ENCODE measurements at regions not wholly inside any gene's neighbourhood (a gene's known extent, or its start where the extent isn't known, plus 50 kb on each side); places are given as distances from the start of the nearest gene placed in this dataset.

GRCh38 chr2:180359522-180360282, 352.6 kb upstream of the CWC22 start:
- no peaks in the 10 kb centered on the region for H3K27me3 Mint-ChIP-seq

GRCh38 chr2:180358458-180358857, 351.4 kb upstream of the CWC22 start:
- no peaks in the 10 kb centered on the region for H3K36me3 Mint-ChIP-seq (ENCODE audit: insufficient read depth)
- H3K27ac Mint-ChIP-seq (ENCODE audit: low read depth), result no peak overlapping the region
- no peaks in the 10 kb centered on the region for H3K9me3 Mint-ChIP-seq
- H3K27me3 Mint-ChIP-seq, result no peaks in the 10 kb centered on the region
- ATAC-seq (replicated peaks; ENCODE audit: extremely low read depth, poor library complexity, severe bottlenecking), result no peak
- DNase-seq (ENCODE audit: low spot score in 2 of 2), result no peak
- H3K4me3 Mint-ChIP-seq, result no peak overlapping the region
- H3K4me1 Mint-ChIP-seq, result peaks cover 33% of the 10 kb centered on the region

More at GRCh38 chr2:180359522-180360282, 352.6 kb upstream of the CWC22 start:
- ATAC-seq (replicated peaks; ENCODE audit: extremely low read depth, poor library complexity, severe bottlenecking) (peak; percentile 96), DNase-seq (ENCODE audit: low spot score in 2 of 2) (peak in 1 of 2 donors; percentile 41)
- Mint-ChIP-seq H3K36me3 (ENCODE audit: insufficient read depth) (no peaks in the 10 kb centered on the region), H3K27ac (ENCODE audit: low read depth) (peak overlapping the region; percentile 85), H3K9me3 (no peaks in the 10 kb centered on the region), H3K4me3 (peak overlapping the region; percentile 54), H3K4me1 (peaks cover 33% of the 10 kb centered on the region)

GRCh38 chr2:180356676-180357075, 349.6 kb upstream of the CWC22 start:
- H3K9me3 Mint-ChIP-seq, result no peaks in the 10 kb centered on the region
- no peak overlapping the region for H3K27ac Mint-ChIP-seq (ENCODE audit: low read depth)
- no peak for DNase-seq (ENCODE audit: low spot score in 2 of 2)
- H3K4me3 Mint-ChIP-seq, result no peak overlapping the region
- no peaks in the 10 kb centered on the region for H3K36me3 Mint-ChIP-seq (ENCODE audit: insufficient read depth)
- no peaks in the 10 kb centered on the region for H3K27me3 Mint-ChIP-seq
- no peak for ATAC-seq (replicated peaks; ENCODE audit: extremely low read depth, poor library complexity, severe bottlenecking)
- H3K4me1 Mint-ChIP-seq, result peaks cover 33% of the 10 kb centered on the region

- Mint-ChIP-seq H3K4me1 (no peaks in the 10 kb centered on the region), H3K9me3 (no peaks in the 10 kb centered on the region), H3K36me3 (ENCODE audit: insufficient read depth) (no peaks in the 10 kb centered on the region), H3K27me3 (no peaks in the 10 kb centered on the region), H3K4me3 (no peak overlapping the region), H3K27ac (ENCODE audit: low read depth) (no peak overlapping the region)
- no peak for DNase-seq (ENCODE audit: low spot score in 2 of 2)
- no peak for ATAC-seq (replicated peaks; ENCODE audit: extremely low read depth, poor library complexity, severe bottlenecking)
These were observed 345.5 kb upstream of the CWC22 start for GRCh38 chr2:180352620-180353019.

- DNase-seq (ENCODE audit: low spot score in 2 of 2) (no peak), ATAC-seq (replicated peaks; ENCODE audit: extremely low read depth, poor library complexity, severe bottlenecking) (no peak)
- Mint-ChIP-seq H3K9me3 (no peaks in the 10 kb centered on the region), H3K4me1 (no peaks in the 10 kb centered on the region), H3K4me3 (no peak overlapping the region), H3K27ac (ENCODE audit: low read depth) (no peak overlapping the region), H3K36me3 (ENCODE audit: insufficient read depth) (no peaks in the 10 kb centered on the region), H3K27me3 (no peaks in the 10 kb centered on the region)
These were observed 342.7 kb upstream of the CWC22 start for GRCh38 chr2:180349809-180350208.

GRCh38 chr2:180343528-180344345, 336.6 kb upstream of the CWC22 start:
- Mint-ChIP-seq H3K9me3 (no peaks in the 10 kb centered on the region), H3K27me3 (no peaks in the 10 kb centered on the region), H3K4me3 (no peak overlapping the region), H3K27ac (ENCODE audit: low read depth) (no peak overlapping the region), H3K4me1 (no peaks in the 10 kb centered on the region), H3K36me3 (ENCODE audit: insufficient read depth) (no peaks in the 10 kb centered on the region)
- ATAC-seq (replicated peaks; ENCODE audit: extremely low read depth, poor library complexity, severe bottlenecking), result no peak
- DNase-seq (ENCODE audit: low spot score in 2 of 2), result no peak

GRCh38 chr2:180337136-180337535, 330.0 kb upstream of the CWC22 start:
- Mint-ChIP-seq H3K4me1 (no peaks in the 10 kb centered on the region), H3K27ac (ENCODE audit: low read depth) (no peak overlapping the region), H3K36me3 (ENCODE audit: insufficient read depth) (no peaks in the 10 kb centered on the region), H3K27me3 (no peaks in the 10 kb centered on the region), H3K9me3 (peaks cover 23% of the 10 kb centered on the region), H3K4me3 (no peak overlapping the region)
- DNase-seq (ENCODE audit: low spot score in 2 of 2) (no peak), ATAC-seq (replicated peaks; ENCODE audit: extremely low read depth, poor library complexity, severe bottlenecking) (no peak)

- no peaks in the 10 kb centered on the region for H3K4me1 Mint-ChIP-seq
- no peak overlapping the region for H3K4me3 Mint-ChIP-seq
- no peaks in the 10 kb centered on the region for H3K36me3 Mint-ChIP-seq (ENCODE audit: insufficient read depth)
- H3K9me3 Mint-ChIP-seq, result peaks cover 23% of the 10 kb centered on the region
- no peak for DNase-seq (ENCODE audit: low spot score in 2 of 2)
- no peak for ATAC-seq (replicated peaks; ENCODE audit: extremely low read depth, poor library complexity, severe bottlenecking)
- H3K27ac Mint-ChIP-seq (ENCODE audit: low read depth), result no peak overlapping the region
- no peaks in the 10 kb centered on the region for H3K27me3 Mint-ChIP-seq
These were observed 329.5 kb upstream of the CWC22 start for GRCh38 chr2:180336550-180336949.

GRCh38 chr2:180334514-180334913, 327.4 kb upstream of the CWC22 start:
- H3K4me3 Mint-ChIP-seq, result no peak overlapping the region
- no peak for ATAC-seq (replicated peaks; ENCODE audit: extremely low read depth, poor library complexity, severe bottlenecking)
- peaks cover 19% of the 10 kb centered on the region for H3K27me3 Mint-ChIP-seq
- H3K9me3 Mint-ChIP-seq, result peaks cover 23% of the 10 kb centered on the region
- H3K4me1 Mint-ChIP-seq, result no peaks in the 10 kb centered on the region
- H3K27ac Mint-ChIP-seq (ENCODE audit: low read depth), result no peak overlapping the region
- H3K36me3 Mint-ChIP-seq (ENCODE audit: insufficient read depth), result no peaks in the 10 kb centered on the region
- no peak for DNase-seq (ENCODE audit: low spot score in 2 of 2)

GRCh38 chr2:180328795-180329422, 321.8 kb upstream of the CWC22 start:
- no peak for DNase-seq (ENCODE audit: low spot score in 2 of 2)
- H3K4me1 Mint-ChIP-seq, result no peaks in the 10 kb centered on the region

GRCh38 chr2:180327185-180327584, 320.1 kb upstream of the CWC22 start:
- ATAC-seq (replicated peaks; ENCODE audit: extremely low read depth, poor library complexity, severe bottlenecking), result no peak

More at GRCh38 chr2:180328795-180329422, 321.8 kb upstream of the CWC22 start:
- H3K27me3 Mint-ChIP-seq, result peaks cover 35% of the 10 kb centered on the region
- ATAC-seq (replicated peaks; ENCODE audit: extremely low read depth, poor library complexity, severe bottlenecking), result no peak
- no peaks in the 10 kb centered on the region for H3K9me3 Mint-ChIP-seq
- H3K27ac Mint-ChIP-seq (ENCODE audit: low read depth), result no peak overlapping the region
- H3K4me3 Mint-ChIP-seq, result no peak overlapping the region
- peaks cover 2% of the 10 kb centered on the region for H3K36me3 Mint-ChIP-seq (ENCODE audit: insufficient read depth)

GRCh38 chr2:180325416-180326120, 318.5 kb upstream of the CWC22 start:
- Mint-ChIP-seq H3K36me3 (ENCODE audit: insufficient read depth) (peaks cover 2% of the 10 kb centered on the region), H3K9me3 (no peaks in the 10 kb centered on the region), H3K4me3 (no peak overlapping the region), H3K4me1 (no peaks in the 10 kb centered on the region), H3K27me3 (peaks cover 32% of the 10 kb centered on the region), H3K27ac (ENCODE audit: low read depth) (no peak overlapping the region)
- DNase-seq (ENCODE audit: low spot score in 2 of 2) (no peak), ATAC-seq (replicated peaks; ENCODE audit: extremely low read depth, poor library complexity, severe bottlenecking) (no peak)

More at GRCh38 chr2:180327185-180327584, 320.1 kb upstream of the CWC22 start:
- Mint-ChIP-seq H3K9me3 (no peaks in the 10 kb centered on the region), H3K4me1 (no peaks in the 10 kb centered on the region), H3K36me3 (ENCODE audit: insufficient read depth) (peaks cover 2% of the 10 kb centered on the region), H3K4me3 (no peak overlapping the region), H3K27ac (ENCODE audit: low read depth) (no peak overlapping the region), H3K27me3 (peaks cover 35% of the 10 kb centered on the region)
- no peak for DNase-seq (ENCODE audit: low spot score in 2 of 2)

Measured in central memory CD8-positive, alpha-beta T cell (primary cell).